PC-3 (cell line): ENCODE measurements at regions not wholly inside any gene's neighbourhood (a gene's known extent, or its start where the extent isn't known, plus 50 kb on each side); places are given as distances from the start of the nearest gene placed in this dataset.

ENCODE experiments used
- ATAC-seq: fragments of 200-7000 bp; cut with Tn5 transposase; 2 replicates; pipeline ENCODE4 v1.9.1; 2020; ENCODE audit warnings: mild to moderate bottlenecking, moderate library complexity
- BruUV-seq: library from RNA; stranded (reverse); fragments of 400-500 nt; replicated peaks from 2 replicates; lab custom pipeline; 2021; lab: Mats Ljungman, UMichigan
- CTCF ChIA-PET: fragments of 300-600 bp; sonication (Branson Sonifier 250); formaldehyde crosslinking; loops from one replicate; lab custom pipeline; 2022; ENCODE audit warnings: antibody characterized with exemption; lab: Charles Lee
- POLR2A ChIA-PET: fragments of 300-600 bp; sonication (Branson Sonifier 250); formaldehyde crosslinking; loops from one replicate; lab custom pipeline; 2022; ENCODE audit warnings: antibody characterized with exemption; ENCODE audit not compliant: unreplicated experiment; lab: Charles Lee
- DNase-seq: peaks from one replicate; pipeline ENCODE4 v3.0.0-alpha.2; 2015
- H2AFZ ChIP-seq: fragments of 300-600 bp; sonication (generic); 2 replicates; pipeline ENCODE4 v1.6.0; 2016; ENCODE audit warnings: antibody characterized with exemption, low read length
- H3F3A ChIP-seq: fragments of 300-600 bp; sonication (generic); one replicate; pipeline ENCODE4 v1.6.0; 2017; ENCODE audit warnings: antibody characterized with exemption, low read length, control low read depth, mild to moderate bottlenecking; ENCODE audit not compliant: unreplicated experiment
- H3K27ac ChIP-seq: fragments of 300-600 bp; sonication (generic); 2 replicates; pipeline ENCODE4 v1.5.1; 2016; ENCODE audit warnings: mild to moderate bottlenecking, low read length
- H3K27me3 ChIP-seq: fragments of 300-600 bp; sonication (generic); 2 replicates; pipeline ENCODE4 v1.6.1; 2016; ENCODE audit warnings: low read length, mixed read lengths
- H3K36me3 ChIP-seq: fragments of 300-600 bp; sonication (generic); 2 replicates; pipeline ENCODE4 v1.6.1; 2016; ENCODE audit warnings: low read depth, mixed run types, low read length, mixed read lengths
- H3K4me1 ChIP-seq: fragments of 300-600 bp; sonication (generic); 2 replicates; pipeline ENCODE4 v1.5.1; 2016; ENCODE audit warnings: low read length; ENCODE audit not compliant: insufficient read depth
- H3K4me2 ChIP-seq: fragments of 300-600 bp; sonication (generic); 2 replicates; pipeline ENCODE4 v1.6.0; 2016; ENCODE audit warnings: low read length
- H3K4me3 ChIP-seq: fragments of 300-600 bp; sonication (generic); 2 replicates; pipeline ENCODE4 v1.5.1; 2016; ENCODE audit warnings: mild to moderate bottlenecking, low read length, mixed read lengths
- H3K79me2 ChIP-seq: fragments of 300-600 bp; sonication (generic); 2 replicates; pipeline ENCODE4 v1.6.1; 2017; ENCODE audit warnings: low read length, mixed read lengths
- H3K9ac ChIP-seq: fragments of 300-600 bp; sonication (generic); 2 replicates; pipeline ENCODE4 v1.6.0; 2016; ENCODE audit warnings: mild to moderate bottlenecking, low read length
- H3K9me2 ChIP-seq: fragments of 300-600 bp; sonication (generic); replicated peaks from 2 replicates; pipeline ENCODE4 v1.6.1; 2016; ENCODE audit warnings: mixed run types, low read length, mixed read lengths
- H3K9me3 ChIP-seq: fragments of 300-600 bp; sonication (generic); 2 replicates; pipeline ENCODE4 v1.6.1; 2016; ENCODE audit warnings: low read length, mixed read lengths
- H4K20me1 ChIP-seq: fragments of 300-600 bp; sonication (generic); 2 replicates; pipeline ENCODE4 v1.6.1; 2016; ENCODE audit warnings: low read length, mixed read lengths
- EZH2 ChIP-seq: fragments of 300-600 bp; sonication (generic); IDR thresholded peaks from one replicate; pipeline ENCODE4 v1.6.1; 2017; ENCODE audit warnings: antibody characterized with exemption, mild to moderate bottlenecking, low read length; ENCODE audit not compliant: unreplicated experiment
- EZH2phosphoT487 ChIP-seq: fragments of 300-600 bp; sonication (generic); IDR thresholded peaks from 2 replicates; pipeline ENCODE4 v1.6.1; 2018; ENCODE audit warnings: mild to moderate bottlenecking, antibody characterized with exemption, low read length, borderline replicate concordance
- intact Hi-C: fragments of 100-400 bp; cut with micrococcal nuclease; formaldehyde crosslinking; loops from 2 replicates; pipeline ENCODE4 v1.9.0; 2023
- TF ChIP-seq, protein P1 (sequence below): fragments of 300-600 bp; sonication (generic); conservative IDR thresholded peaks from 2 replicates; pipeline ENCODE4 v1.5.1; 2017; ENCODE audit warnings: antibody characterized with exemption, low read depth, mild to moderate bottlenecking, low read length

DNA sequence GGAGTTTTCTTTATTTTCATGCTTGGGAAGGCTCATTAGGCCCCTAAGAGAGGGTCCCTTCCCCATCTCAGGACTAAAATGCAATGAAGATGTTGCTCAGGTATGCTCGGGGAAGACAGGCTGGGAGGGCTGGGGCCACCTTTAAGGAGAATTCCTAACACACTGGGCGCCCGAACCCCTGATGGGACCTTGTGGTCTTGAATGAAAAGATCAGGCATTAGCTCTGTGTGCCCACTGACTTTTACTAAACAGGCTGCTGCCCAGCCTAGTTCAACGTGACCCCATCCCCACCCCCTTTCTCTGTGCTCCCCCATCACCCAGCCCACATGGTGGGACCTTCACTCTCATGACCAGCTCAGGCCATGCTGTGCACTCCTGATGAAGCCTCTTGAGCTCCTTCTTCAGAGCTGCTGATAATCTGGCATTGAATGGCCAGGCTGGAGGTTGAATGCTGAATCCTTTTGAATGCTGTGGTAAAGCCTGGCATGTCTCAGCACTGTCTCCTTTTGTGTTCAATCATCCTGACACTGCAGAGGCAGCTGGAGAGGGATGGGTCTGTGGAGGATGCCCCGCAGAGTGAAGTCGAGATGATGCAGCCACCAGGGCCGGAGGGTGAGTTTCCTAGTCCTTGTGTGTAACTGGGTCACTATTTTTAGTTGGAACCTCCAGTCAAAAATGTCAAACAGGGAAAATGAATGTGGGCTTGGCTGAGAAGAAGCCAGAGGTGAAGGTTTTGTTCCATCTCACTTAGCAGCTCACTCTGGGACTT is 209.1 kb downstream of the UQCRFS1 start:
- H3F3A ChIP-seq: no peaks in the 10 kb centered on the region
- TF ChIP-seq EZH2 (no peak), EZH2phosphoT487 (no peak)
- TF ChIP-seq, protein P1, sequence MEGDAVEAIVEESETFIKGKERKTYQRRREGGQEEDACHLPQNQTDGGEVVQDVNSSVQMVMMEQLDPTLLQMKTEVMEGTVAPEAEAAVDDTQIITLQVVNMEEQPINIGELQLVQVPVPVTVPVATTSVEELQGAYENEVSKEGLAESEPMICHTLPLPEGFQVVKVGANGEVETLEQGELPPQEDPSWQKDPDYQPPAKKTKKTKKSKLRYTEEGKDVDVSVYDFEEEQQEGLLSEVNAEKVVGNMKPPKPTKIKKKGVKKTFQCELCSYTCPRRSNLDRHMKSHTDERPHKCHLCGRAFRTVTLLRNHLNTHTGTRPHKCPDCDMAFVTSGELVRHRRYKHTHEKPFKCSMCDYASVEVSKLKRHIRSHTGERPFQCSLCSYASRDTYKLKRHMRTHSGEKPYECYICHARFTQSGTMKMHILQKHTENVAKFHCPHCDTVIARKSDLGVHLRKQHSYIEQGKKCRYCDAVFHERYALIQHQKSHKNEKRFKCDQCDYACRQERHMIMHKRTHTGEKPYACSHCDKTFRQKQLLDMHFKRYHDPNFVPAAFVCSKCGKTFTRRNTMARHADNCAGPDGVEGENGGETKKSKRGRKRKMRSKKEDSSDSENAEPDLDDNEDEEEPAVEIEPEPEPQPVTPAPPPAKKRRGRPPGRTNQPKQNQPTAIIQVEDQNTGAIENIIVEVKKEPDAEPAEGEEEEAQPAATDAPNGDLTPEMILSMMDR: no peak
- DNase-seq (no peak), ATAC-seq (no peak)
- H3K27me3 ChIP-seq: 0 out of 2 replicates have a peak, but pooled peaks cover 4% of the 10 kb centered on the region
- no peaks in the 10 kb centered on the region for H3K9me2 ChIP-seq
- intact Hi-C loops: no loop called here
- no TSS peak for BruUV-seq
- no peaks in the 10 kb centered on the region for H3K36me3 ChIP-seq
- ChIA-PET POLR2A (no interaction called here), CTCF (no interaction called here)
- no peak overlapping the region for H2AFZ ChIP-seq
- no peak overlapping the region for H3K4me3 ChIP-seq
- no peaks in the 10 kb centered on the region for H3K4me1 ChIP-seq
- no peak overlapping the region for H3K4me2 ChIP-seq
- no peak overlapping the region for H3K27ac ChIP-seq
- no peaks in the 10 kb centered on the region for H3K79me2 ChIP-seq
- H3K9ac ChIP-seq: no peak overlapping the region
- no peaks in the 10 kb centered on the region for H3K9me3 ChIP-seq
- H4K20me1 ChIP-seq: no peaks in the 10 kb centered on the region

DNA sequence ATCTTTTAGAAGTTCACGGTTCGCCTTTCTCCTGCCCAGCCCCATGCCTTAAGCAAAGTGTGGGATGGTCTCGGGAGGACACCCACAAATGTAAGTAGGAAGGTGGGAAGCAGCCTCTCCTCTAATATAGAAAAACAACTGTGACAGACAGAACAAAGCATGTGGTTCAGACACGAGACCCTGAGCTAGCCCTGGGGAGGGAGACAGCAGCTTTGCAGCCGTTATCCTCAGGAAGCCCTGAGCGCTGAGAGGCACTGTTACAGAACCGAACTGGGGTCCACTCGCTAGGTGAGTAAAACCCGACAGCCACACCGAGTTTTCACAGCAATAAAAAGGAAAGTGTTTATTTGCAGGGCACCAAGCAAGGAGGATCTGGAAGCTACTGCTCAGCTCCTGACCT is 210.6 kb downstream of the UQCRFS1 start:
- no peak for TF ChIP-seq EZH2phosphoT487
- TF ChIP-seq, protein P1: no peak
- TF ChIP-seq EZH2: no peak

DNA sequence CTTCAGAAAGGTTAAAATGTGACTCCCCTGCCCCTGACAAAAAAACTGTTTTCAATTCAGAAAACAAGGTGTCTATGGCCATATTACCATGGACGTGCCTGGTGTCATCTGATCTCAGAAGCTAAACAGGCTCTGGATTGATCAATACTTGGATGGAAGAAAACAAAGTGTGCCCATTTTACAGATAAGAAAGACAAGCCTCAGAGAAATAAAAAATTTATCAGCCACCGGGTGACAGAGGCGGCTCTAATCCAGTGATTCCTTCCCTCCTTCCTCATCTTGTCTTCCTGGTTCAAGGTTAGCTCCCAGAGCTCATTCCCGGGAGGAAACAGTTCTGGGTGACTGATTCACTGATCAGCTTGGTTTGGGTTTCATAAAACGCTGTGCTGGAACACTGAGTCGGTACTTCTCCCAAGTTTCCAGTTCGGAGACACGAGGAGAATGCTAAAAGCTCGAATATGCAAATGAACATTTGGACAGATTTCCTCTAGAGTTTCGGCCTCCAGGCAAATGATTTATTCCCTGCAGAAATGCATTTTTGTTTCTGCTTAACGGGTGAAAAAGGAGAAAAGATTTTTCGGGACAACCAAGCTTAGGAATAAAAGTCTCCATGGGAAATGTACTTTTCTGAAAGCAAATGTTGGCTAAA is 211.2 kb downstream of the UQCRFS1 start:
- Histone ChIP-seq H3K9ac (no peak overlapping the region), H3K4me2 (no peak overlapping the region), H3K4me3 (no peak overlapping the region), H3F3A (no peaks in the 10 kb centered on the region), H3K27me3 (0 out of 2 replicates have a peak, but pooled peaks cover 4% of the 10 kb centered on the region), H3K79me2 (no peaks in the 10 kb centered on the region), H3K27ac (no peak overlapping the region), H3K9me3 (no peaks in the 10 kb centered on the region), H3K4me1 (no peaks in the 10 kb centered on the region), H3K36me3 (no peaks in the 10 kb centered on the region), H3K9me2 (no peaks in the 10 kb centered on the region), H2AFZ (no peak overlapping the region), H4K20me1 (no peaks in the 10 kb centered on the region)
- no TSS peak for BruUV-seq
- no peak for DNase-seq
- no peak for ATAC-seq
- ChIA-PET CTCF (no interaction called here), POLR2A (no interaction called here)
- intact Hi-C loops: no loop called here
- TF ChIP-seq EZH2phosphoT487: no peak

More for the DNA sequence above, 210.6 kb downstream of the UQCRFS1 start:
- Histone ChIP-seq H3K9me2 (no peaks in the 10 kb centered on the region), H3K4me2 (no peak overlapping the region), H3K36me3 (no peaks in the 10 kb centered on the region), H3K79me2 (no peaks in the 10 kb centered on the region), H4K20me1 (no peaks in the 10 kb centered on the region), H3K4me1 (no peaks in the 10 kb centered on the region), H3K9ac (no peak overlapping the region), H3K4me3 (no peak overlapping the region), H2AFZ (no peak overlapping the region), H3K27ac (no peak overlapping the region), H3K27me3 (0 out of 2 replicates have a peak, but pooled peaks cover 4% of the 10 kb centered on the region), H3F3A (no peaks in the 10 kb centered on the region), H3K9me3 (no peaks in the 10 kb centered on the region)
- no TSS peak for BruUV-seq
- ATAC-seq: no peak
- intact Hi-C loops: no loop called here
- CTCF ChIA-PET: no interaction called here
- POLR2A ChIA-PET: no interaction called here
- DNase-seq: no peak
